Medulla oblongata (tissue), 1 donor: ENCODE measurements at regions not wholly inside any gene's neighbourhood (a gene's known extent, or its start where the extent isn't known, plus 50 kb on each side); places are given as distances from the start of the nearest gene placed in this dataset.

Experiments used
- DNase-seq: peaks from one replicate; pipeline ENCODE4 v3.0.0-alpha.2; 2015; ENCODE audit errors: extremely low spot score

DNA sequence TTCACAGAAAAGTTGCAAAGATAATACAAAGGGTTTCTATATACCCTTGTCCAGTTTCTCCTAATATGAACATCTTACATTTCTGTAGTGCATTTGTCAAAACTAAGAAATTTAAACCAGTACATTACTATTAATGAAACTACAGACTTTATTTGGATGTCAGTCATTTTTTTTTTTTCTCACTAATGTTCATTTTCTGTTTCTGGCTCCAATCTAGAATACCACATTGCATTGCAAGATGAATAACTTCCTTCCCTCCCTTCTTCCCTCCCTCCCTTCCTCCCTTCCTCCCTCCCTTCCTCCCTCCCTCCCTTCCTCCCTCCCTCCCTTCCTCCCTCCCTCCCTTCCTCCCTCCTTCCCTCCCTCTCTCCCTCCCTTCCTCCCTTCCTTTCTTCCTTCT is 509.2 kb upstream of the MCTP2 start:
- no peak for DNase-seq

GRCh38 chr15:93720607-93721006 is 510.8 kb upstream of the MCTP2 start:
- DNase-seq = no peak

DNA sequence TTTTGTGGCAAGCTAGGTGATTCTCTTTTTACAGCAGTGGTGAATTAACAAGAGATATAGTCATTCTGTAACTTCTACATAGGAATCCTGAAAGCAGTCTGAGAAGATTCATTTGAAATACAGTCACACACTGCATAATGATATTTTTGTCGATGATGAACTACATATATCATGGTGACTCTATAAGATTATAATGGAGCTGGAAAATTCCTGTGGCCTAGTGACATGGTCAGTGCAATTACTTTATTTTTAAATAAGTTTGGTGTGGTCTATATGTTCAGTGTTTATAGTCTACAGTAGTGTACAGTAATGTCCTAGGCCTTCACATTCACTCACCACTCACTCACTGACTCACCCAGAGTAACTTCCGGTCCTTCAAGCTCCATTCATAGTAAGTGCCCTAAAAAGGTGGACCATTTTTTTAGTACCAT is 511.4 kb upstream of the MCTP2 start:
- DNase-seq = no peak

DNA sequence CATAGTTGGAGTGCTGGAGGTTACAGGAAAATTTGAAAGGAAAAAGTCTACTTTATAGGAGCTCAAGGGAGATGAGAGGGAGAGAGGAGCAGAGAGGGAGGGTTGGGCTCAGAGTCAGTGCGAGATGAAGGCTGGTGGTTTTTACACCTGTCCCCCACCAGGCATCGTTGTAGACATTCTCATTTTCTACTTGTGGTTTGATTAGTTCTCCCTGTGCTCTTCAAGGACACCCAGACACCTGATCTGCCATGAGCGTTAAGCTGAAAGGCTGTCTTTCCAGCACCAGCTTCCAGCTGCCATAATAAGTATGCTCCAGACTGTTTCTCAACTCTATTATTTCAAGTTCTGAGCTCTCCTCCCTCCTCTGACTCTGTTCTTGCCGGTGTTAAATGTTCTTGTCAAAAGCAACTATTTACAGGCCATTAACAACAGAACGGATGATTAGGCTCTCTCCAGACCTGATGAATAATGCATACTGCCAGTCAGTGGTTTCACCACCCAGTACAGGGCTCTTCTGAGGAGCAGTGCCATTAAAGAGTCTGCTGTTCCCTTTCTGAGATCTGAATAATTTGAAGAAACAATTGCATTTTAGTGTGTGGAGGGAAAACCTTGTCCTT is 514.6 kb upstream of the MCTP2 start:
- peak; percentile 23 for DNase-seq

DNA sequence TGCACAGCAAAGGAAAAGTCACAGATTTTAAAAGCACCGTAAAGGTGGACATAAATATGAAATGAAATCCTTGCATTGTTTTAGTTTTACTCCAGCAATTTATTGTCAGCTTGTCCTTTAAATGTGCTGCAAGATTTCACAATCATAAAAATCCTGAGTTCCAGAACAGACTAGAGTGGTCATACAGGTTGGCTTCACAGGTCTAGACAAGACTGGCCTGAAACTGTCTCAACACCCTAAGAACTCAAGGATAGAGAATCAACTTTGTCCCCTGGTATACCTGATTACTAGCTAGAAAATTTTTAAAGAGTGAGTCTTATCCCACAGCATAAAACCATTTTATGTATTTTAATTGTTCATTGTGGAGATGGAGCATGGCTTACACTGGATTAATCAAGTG is 521.7 kb upstream of the MCTP2 start:
- no peak for DNase-seq

DNA sequence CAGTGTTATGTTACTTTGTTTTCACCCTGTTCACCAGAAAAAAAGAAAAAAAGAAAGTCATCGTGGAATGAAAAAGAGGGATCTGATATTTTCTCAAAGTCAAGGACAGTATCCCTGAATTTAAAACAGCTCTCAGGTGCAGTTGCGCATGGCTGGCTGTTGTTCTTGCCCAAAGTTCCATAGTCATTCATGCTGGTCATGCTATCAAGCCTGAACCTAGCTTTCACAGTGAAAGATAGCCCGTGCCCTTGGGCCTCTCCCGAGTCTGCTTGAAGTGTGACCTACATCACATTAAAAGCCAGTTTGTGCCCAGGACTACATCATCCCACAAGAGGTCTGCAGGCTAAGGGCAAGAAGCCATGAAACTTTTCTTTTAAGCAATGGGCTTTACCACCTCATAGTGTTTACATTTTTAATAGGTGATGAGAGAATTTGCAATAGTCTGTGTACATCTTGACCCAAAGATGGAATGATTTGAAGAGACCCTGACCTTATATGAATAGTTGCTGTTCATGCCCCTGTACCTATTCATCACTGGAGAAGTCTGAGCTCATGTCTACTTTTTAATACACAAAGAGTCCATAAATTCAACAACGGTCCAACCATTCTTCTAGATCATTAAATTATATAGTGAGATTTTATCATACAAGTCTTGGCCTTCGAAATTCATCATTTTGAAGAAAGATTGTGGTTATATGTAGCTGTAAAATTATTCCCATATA is 522.5 kb upstream of the MCTP2 start:
- no peak for DNase-seq

DNA sequence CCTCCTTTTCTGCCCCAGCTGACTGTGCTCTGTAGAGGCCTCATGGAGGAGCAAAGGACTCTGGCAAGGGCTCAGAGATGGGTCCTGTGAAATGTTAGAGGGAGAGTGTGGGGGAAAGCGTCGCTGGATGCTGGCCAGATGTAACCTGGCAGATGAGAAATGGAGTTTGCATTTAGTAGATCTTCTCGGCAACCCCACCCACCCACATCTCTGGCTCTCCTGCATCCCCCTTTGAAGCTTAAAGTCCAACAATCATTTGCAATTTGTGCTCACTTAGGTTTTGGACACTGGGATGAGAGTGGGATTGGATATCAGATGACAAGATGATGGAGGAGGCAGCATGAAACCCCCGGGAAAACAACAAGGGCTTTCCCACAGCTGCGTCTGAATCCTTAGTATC is 523.6 kb upstream of the MCTP2 start:
- DNase-seq = no peak

DNA sequence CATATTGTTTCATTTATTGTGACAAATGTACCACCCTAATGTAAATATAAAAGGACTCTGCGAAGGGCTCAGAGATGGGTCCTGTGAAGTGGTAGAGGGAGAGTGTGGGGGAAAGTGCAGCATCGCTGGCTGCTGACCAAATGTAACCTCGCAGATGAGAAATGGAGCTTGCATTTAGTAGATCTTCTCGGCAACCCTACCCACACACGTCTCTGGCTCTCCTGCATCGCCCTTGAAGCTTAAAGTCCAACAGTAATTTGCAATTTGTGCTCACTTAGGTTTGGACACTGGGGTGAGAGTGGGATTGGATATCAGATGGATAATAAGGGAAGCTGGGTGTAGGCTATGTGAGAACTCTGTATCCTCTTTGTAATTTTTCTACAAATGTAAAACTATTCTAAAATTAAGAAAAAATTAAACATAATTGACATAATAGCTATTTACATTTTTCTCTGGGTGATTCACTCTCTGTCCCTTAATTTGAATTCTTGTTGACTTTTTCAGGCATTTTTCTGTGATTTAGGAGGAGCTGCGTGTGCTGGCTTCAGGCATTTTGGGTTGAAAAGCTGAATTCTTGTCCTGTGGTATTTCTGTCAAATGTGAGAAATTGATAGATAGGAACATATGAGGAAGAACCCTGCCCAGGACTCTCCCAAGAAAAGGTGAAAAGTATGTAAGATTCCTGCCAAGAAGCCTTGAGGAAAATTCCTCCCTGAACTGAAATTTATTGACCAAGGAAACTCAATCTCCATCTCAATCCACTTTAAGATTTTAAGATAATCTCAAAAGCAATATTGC is 524.7 kb upstream of the MCTP2 start:
- DNase-seq = no peak

DNA sequence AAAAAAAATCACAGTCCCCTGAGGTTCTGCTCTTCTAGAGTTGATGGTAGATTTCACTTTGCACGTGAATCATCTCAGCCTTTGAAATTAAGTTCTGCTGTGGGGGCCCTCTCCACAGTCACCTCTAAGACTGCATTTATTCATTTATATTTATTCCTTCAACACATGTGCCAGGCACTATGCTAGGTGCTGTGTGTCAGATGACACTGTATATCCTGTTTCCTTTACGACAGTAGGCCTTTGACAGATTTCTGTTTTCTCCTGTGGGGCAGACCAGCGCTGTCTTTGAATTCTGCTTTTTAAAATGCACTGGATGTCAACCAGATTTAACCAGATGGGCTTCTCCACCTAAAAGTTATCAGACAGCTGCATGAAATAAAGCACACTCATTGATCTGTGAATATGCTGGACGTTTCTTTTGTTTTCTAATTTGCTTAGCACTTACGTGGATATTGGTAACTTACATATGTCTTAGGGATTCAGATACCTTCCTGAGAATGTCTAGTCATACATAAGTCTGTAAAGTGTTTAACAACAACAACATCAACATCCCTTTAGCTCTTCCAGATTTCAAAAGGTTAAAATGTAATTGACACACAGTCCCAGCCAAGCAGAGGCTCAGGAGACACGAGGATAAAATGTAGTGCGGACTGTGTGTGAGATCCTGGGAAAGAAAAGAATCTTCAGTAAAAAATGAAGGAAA is 525.5 kb upstream of the MCTP2 start:
- DNase-seq = no peak

GRCh38 chr15:93703092-93703739 is 528.1 kb upstream of the MCTP2 start:
- DNase-seq = no peak

DNA sequence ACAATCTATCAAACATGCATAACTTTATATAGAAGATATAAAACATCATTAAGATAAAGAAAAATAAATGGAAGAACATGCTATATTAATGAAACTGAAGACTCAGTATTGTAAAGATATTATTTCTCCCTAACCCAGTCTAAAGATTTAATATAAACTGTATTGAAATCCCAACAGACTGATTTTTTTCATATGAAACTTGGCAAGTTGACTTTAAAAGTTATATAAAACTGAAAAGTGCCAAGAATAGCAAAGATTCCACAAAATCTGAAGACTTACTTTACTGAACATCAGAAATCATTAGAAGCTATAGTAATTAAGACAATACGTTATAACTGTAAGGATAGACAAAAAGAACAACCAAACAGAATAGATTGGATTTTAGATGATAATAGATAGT is 531.3 kb upstream of the MCTP2 start:
- no peak for DNase-seq

- no peak for DNase-seq
Observed at GRCh38 chr15:93694033-93694432, 537.3 kb upstream of the MCTP2 start.

- no peak for DNase-seq
Observed at GRCh38 chr15:93683651-93684050, 547.7 kb upstream of the MCTP2 start.

DNA sequence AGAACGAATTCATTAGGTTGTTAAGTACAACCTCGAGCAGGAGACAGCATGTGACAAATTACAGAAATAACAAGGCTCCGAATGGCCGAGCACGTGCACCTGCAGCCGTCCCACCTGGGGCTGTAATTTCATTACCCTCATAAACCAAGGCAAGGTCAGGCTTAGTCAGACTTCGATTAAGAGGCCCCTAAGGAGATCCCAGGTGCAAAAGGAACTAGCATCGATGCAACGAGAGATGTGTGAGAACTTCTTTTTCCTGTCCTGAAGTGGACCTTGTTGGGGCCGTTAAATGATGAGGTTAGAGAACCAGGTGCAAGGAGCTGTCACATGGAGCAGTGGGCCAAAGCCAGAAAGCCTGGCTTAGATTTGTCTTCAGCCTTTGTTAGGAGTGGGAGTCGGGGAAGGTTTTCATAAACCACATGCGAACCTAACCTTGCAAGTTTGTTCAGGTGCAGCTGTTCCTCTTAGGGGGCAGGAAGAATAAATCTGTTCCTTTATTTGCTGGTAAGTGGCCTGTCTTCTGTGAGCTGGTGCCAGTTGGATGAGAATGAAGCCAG is 559.9 kb upstream of the MCTP2 start:
- DNase-seq = no peak

DNA sequence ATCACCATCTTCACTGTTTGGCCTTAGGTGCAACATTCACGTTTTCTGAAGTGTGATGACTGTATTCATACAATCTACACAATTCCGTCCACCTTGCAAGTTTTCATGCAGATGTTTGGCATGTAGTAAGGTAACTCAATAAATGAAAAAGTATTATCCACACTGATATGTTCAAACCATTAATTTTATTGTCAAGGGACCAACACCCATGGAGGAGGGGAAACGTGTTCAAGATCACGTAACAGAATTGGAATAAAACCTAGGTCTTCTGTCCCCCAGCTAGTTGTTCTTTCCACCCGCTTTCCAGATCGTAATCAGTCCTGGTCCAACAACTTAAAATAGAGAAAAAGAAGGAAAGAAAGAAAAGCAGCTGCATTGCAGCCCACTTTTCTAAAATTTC is 560.4 kb upstream of the MCTP2 start:
- DNase-seq = no peak

- no peak for DNase-seq
Observed at GRCh38 chr15:93664213-93664956, 567.0 kb upstream of the MCTP2 start.

DNA sequence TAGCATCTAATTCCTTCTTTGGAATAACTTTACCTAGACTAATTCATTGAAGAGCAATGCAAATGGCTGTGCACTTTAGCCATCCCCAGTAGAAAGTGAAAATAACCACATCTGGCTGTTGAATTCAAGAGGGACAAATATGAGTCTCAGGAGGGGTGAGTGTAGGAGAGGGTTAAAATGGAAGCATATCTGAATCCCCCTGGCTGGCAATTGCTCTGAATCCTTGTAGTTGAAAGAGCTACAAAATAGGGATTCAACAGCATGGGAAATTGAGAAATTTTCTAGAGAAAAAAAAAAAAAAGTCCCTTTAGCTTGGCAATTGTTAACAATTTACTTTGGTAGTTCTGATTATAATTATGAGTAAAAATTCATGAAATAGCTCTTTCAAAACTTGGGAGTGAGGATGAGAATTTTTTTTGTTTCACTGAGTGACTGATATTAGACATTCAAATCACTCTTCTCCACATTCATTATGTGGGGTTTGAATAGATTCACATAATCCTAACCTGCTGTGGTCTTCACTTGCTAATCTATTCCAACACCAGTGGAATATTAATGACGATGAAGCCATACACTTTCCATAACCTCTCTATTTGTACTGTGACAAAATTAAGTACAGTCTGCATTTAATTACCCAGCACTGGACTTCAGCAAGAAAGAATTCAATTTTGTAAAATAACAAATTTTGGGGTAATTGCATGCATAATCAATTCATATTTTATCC is 569.0 kb upstream of the MCTP2 start:
- DNase-seq = no peak

- no peak for DNase-seq
Observed at GRCh38 chr15:93658026-93658816, 569.2 kb upstream of the RGMA start.

DNA sequence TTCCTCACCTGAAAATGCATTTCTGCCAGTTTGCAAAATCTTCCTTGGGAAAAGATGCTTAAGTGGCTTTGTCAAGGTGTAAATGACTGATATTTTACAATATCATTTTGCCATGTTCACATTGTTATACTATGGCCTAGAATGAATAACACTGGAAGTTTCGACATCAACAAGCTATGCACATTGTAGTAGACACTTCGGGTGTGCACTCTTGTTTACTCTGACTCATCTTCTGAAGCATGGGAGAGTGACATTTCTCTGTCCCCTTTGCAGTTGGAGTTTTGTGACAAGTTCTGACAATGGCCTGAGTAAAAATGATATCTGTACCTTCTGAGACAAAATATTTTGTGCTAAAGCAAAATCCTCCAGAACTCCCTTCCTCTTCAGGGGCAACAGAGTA is 567.0 kb upstream of the RGMA start:
- no peak for DNase-seq
